ENCODE measurements at regions not wholly inside any gene's neighbourhood (a gene's known extent, or its start where the extent isn't known, plus 50 kb on each side); places are given as distances from the start of the nearest gene placed in this dataset.

- DNase-seq, result no peak
Observed at GRCh38 chr4:63795301-63795700, 613.9 kb downstream of the TECRL start.

- DNase-seq, result no peak
Observed at GRCh38 chr4:63790377-63790776, 618.9 kb downstream of the TECRL start.

- no peak for DNase-seq
Observed at GRCh38 chr4:63788271-63788670, 621.0 kb downstream of the TECRL start.

GRCh38 chr4:63787326-63787725, 621.9 kb downstream of the TECRL start:
- DNase-seq, result no peak

GRCh38 chr4:63786171-63786570, 623.1 kb downstream of the TECRL start:
- no peak for DNase-seq

GRCh38 chr4:63784822-63785221, 624.4 kb downstream of the TECRL start:
- DNase-seq, result no peak

- no peak for DNase-seq
Observed at GRCh38 chr4:63777601-63778000, 631.6 kb downstream of the TECRL start.

- no peak for DNase-seq
Observed at GRCh38 chr4:63764400-63764799, 644.9 kb downstream of the TECRL start.

- DNase-seq, result no peak
Observed at GRCh38 chr4:63757929-63758328, 651.3 kb downstream of the TECRL start.

- no peak for DNase-seq
Observed at GRCh38 chr4:63742882-63743281, 666.4 kb downstream of the TECRL start.

- no peak for DNase-seq
Observed at GRCh38 chr4:63729519-63729918, 679.7 kb downstream of the TECRL start.

GRCh38 chr4:63728480-63729177, 680.6 kb downstream of the TECRL start:
- no peak for DNase-seq

- DNase-seq, result no peak
Observed at GRCh38 chr4:63717384-63717783, 691.9 kb downstream of the TECRL start.

- no peak for DNase-seq
Observed at GRCh38 chr4:63708661-63709060, 700.6 kb downstream of the TECRL start.

- DNase-seq, result no peak
Observed at GRCh38 chr4:63700569-63700968, 708.7 kb downstream of the TECRL start.

- no peak for DNase-seq
Observed at GRCh38 chr4:63693321-63693720, 715.9 kb downstream of the TECRL start.

GRCh38 chr4:63678358-63678931, 730.8 kb downstream of the TECRL start:
- no peak for DNase-seq

- DNase-seq, result no peak
Observed at GRCh38 chr4:63670735-63671134, 738.5 kb downstream of the TECRL start.

- no peak for DNase-seq
Observed at GRCh38 chr4:63663870-63664269, 745.4 kb downstream of the TECRL start.

- DNase-seq, result no peak
Observed at GRCh38 chr4:63644396-63644795, 764.9 kb downstream of the TECRL start.

GRCh38 chr4:63637270-63637669, 772.0 kb downstream of the TECRL start:
- DNase-seq, result no peak

GRCh38 chr4:63632858-63633257, 776.4 kb downstream of the TECRL start:
- no peak for DNase-seq

GRCh38 chr4:63620271-63620670, 789.0 kb downstream of the TECRL start:
- DNase-seq, result no peak

- DNase-seq, result no peak
Observed at GRCh38 chr4:63619771-63620170, 789.5 kb downstream of the TECRL start.

Data from stimulated activated CD8-positive, alpha-beta memory T cell treated with anti-CD3 and anti-CD28 coated beads, Interleukin-4, amount 100 ng/mL, for 48 hours (primary cell).